Endothelial cell of umbilical vein (primary cell): ENCODE measurements at regions not wholly inside any gene's neighbourhood (a gene's known extent, or its start where the extent isn't known, plus 50 kb on each side); places are given as distances from the start of the nearest gene placed in this dataset.

ENCODE experiments used
- BruUV-seq: library from RNA; stranded (reverse); fragments of 400-500 nt; replicated peaks from 2 replicates; lab custom pipeline; 2021; lab: Mats Ljungman, UMichigan
- CTCF ChIA-PET: fragments of 300-600, 350-600 bp; sonication (Branson Sonifier 250); formaldehyde crosslinking; loops from one replicate; lab custom pipeline; 2021; ENCODE audit warnings: antibody characterized with exemption, inconsistent platforms; lab: Charles Lee
- POLR2A ChIA-PET: fragments of 300-600, 350-600 bp; sonication (Branson Sonifier 250); formaldehyde crosslinking; loops from one replicate; lab custom pipeline; 2021; ENCODE audit warnings: antibody characterized with exemption, inconsistent platforms; lab: Charles Lee
- DNase-seq: peaks from one replicate; pipeline ENCODE4 v3.0.0-alpha.2; 2011; ENCODE audit warnings: low read depth, low spot score
- FAIRE-seq: peaks from 2 replicates; lab custom pipeline; 2011; peaks lifted over from hg19 to GRCh38; lab: Jason Lieb, UNC
- H2AFZ ChIP-seq: 2 replicates; pipeline ENCODE4 v1.6.0; 2012; ENCODE audit warnings: low read depth, low read length, control low read depth, inconsistent platforms
- H3K27ac ChIP-seq: 2 replicates; pipeline ENCODE4 v1.5.1; 2011; ENCODE audit warnings: low read depth, mild to moderate bottlenecking, control low read depth, low read length, moderate library complexity; ENCODE audit not compliant: insufficient read depth
- H3K27me3 ChIP-seq, 2 experiments: 2 replicates each; pipeline versions ENCODE4 v1.6.0 to v1.6.1; 2011; ENCODE audit warnings: low read length in 2 of 2, mixed read lengths in 1 of 2; ENCODE audit not compliant: control insufficient read depth in 2 of 2, insufficient read depth in 2 of 2
- H3K36me3 ChIP-seq, 2 experiments: 2 replicates in 1 of 2; 3 replicates in 1 of 2; pipeline ENCODE4 v1.5.1; 2011; ENCODE audit warnings: low read length in 2 of 2, mild to moderate bottlenecking in 1 of 2, moderate library complexity in 1 of 2; ENCODE audit not compliant: control insufficient read depth in 2 of 2, insufficient read depth in 2 of 2; ENCODE audit errors: extremely low read depth in 1 of 2
- H3K4me1 ChIP-seq: 3 replicates; pipeline ENCODE4 v1.5.1; 2011; ENCODE audit warnings: mild to moderate bottlenecking, low read length; ENCODE audit not compliant: control insufficient read depth, insufficient read depth; ENCODE audit errors: extremely low read depth
- H3K4me2 ChIP-seq: 2 replicates; pipeline ENCODE4 v1.6.1; 2011; ENCODE audit warnings: low read length, control low read depth, mixed read lengths; ENCODE audit not compliant: insufficient read depth
- H3K4me3 ChIP-seq, 3 experiments: fragments of 200-600 bp in 1 of 3; sonication (generic), shearing (Covaris generic) in 1 of 3; replicated peaks in 1 of 3; 2 replicates each; pipeline ENCODE4 v1.5.1; 2011 to 2016; ENCODE audit warnings: control low read depth in 3 of 3, low read length in 3 of 3, mild to moderate bottlenecking in 2 of 3, inconsistent platforms in 1 of 3, low read depth in 1 of 3, moderate library complexity in 1 of 3; ENCODE audit not compliant: insufficient read depth in 1 of 3
- H3K79me2 ChIP-seq: 2 replicates; pipeline ENCODE4 v1.6.0; 2012; ENCODE audit warnings: low read length, inconsistent platforms; ENCODE audit not compliant: control insufficient read depth, insufficient read depth
- H3K9ac ChIP-seq: replicated peaks from 2 replicates; pipeline ENCODE3; 2011; ENCODE audit warnings: low read length, control low read depth; ENCODE audit not compliant: insufficient read depth; ENCODE audit errors: extremely low read depth
- H3K9me1 ChIP-seq: replicated peaks from 3 replicates; pipeline ENCODE4 v1.6.0; 2011; ENCODE audit warnings: mild to moderate bottlenecking, low read length; ENCODE audit not compliant: control insufficient read depth, insufficient read depth; ENCODE audit errors: extremely low read depth
- H3K9me3 ChIP-seq: replicated peaks from 2 replicates; pipeline ENCODE4 v1.5.1; 2012; ENCODE audit warnings: low read length, inconsistent platforms; ENCODE audit not compliant: control insufficient read depth, insufficient read depth
- H4K20me1 ChIP-seq: replicated peaks from 2 replicates; pipeline ENCODE3; 2011; ENCODE audit warnings: mild to moderate bottlenecking, low read length; ENCODE audit not compliant: control insufficient read depth, insufficient read depth; ENCODE audit errors: extremely low read depth
- CTCF ChIP-seq, 2 donors: IDR thresholded peaks; 1 replicate in 1 of 2; 2 replicates in 1 of 2; pipeline ENCODE4 v1.5.1; 2011; ENCODE audit warnings: low read length in 2 of 2, mild to moderate bottlenecking in 2 of 2, moderate library complexity in 2 of 2, control low read depth in 1 of 2, inconsistent platforms in 1 of 2, low read depth in 1 of 2; ENCODE audit not compliant: insufficient read depth in 1 of 2; ENCODE audit errors: extremely low read depth in 1 of 2
- EZH2 ChIP-seq: IDR thresholded peaks from 2 replicates; pipeline ENCODE4 v1.6.1; 2012; ENCODE audit warnings: borderline replicate concordance, low read depth, mild to moderate bottlenecking, moderate library complexity, low read length, inconsistent platforms; ENCODE audit not compliant: severe bottlenecking
- FOS ChIP-seq: IDR thresholded peaks from 2 replicates; pipeline ENCODE4 v1.6.1; 2011; ENCODE audit warnings: mild to moderate bottlenecking, low read length, moderate library complexity, borderline replicate concordance; ENCODE audit not compliant: insufficient read depth
- GATA2 ChIP-seq: IDR thresholded peaks from 2 replicates; pipeline ENCODE4 v1.7.0; 2011; ENCODE audit warnings: low read depth, mild to moderate bottlenecking, moderate library complexity, mixed read lengths, low read length; ENCODE audit not compliant: insufficient read length, insufficient read depth
- JUN ChIP-seq: IDR thresholded peaks from 2 replicates; pipeline ENCODE4 v1.6.1; 2011; ENCODE audit warnings: borderline replicate concordance, low read depth; ENCODE audit not compliant: insufficient read length, insufficient read depth
- MAX ChIP-seq: IDR thresholded peaks from 2 replicates; pipeline ENCODE4 v1.6.1; 2011; ENCODE audit not compliant: insufficient read depth, insufficient read length
- MYC ChIP-seq: IDR thresholded peaks from one replicate; pipeline ENCODE4 v1.6.1; 2011; ENCODE audit warnings: mild to moderate bottlenecking, low read depth, low read length
- POLR2A ChIP-seq: IDR thresholded peaks from 2 replicates; pipeline ENCODE4 v1.6.1; 2012; ENCODE audit warnings: low read depth, mild to moderate bottlenecking, control low read depth, low read length
- POLR2AphosphoS5 ChIP-seq: IDR thresholded peaks from 2 replicates; pipeline ENCODE4 v1.6.1; 2012; ENCODE audit warnings: low read depth, mild to moderate bottlenecking, control low read depth, low read length, moderate library complexity; ENCODE audit not compliant: insufficient read depth
- dilution Hi-C: fragments of 300-500 bp; cut with MboI; formaldehyde crosslinking; loops from one replicate; pipeline ENCODE4 v1.15.0; 2019; ENCODE audit warnings: low sequenced_read_pairs; ENCODE audit not compliant: extremely low pct_ligation_motif_present
- intact Hi-C: fragments of 100-400 bp; cut with micrococcal nuclease; formaldehyde crosslinking; loops from one replicate; pipeline ENCODE4 v1.10.0; 2022

GRCh38 chr6:81636930-81637568 is 115.4 kb downstream of the TENT5A start:
- no TSS peak for BruUV-seq
- no peak for FAIRE-seq
- Histone ChIP-seq H3K79me2 (no peaks in the 10 kb centered on the region), H4K20me1 (no peaks in the 10 kb centered on the region), H3K9me1 (no peaks in the 10 kb centered on the region), H3K27ac (no peak overlapping the region), H3K4me1 (no peaks in the 10 kb centered on the region), H3K27me3 (no peaks in the 10 kb centered on the region), H3K4me3 (no peak overlapping the region), H3K36me3 (no peaks in the 10 kb centered on the region), H3K9ac (no peak overlapping the region), H3K4me2 (no peak overlapping the region), H2AFZ (no peak overlapping the region), H3K9me3 (no peaks in the 10 kb centered on the region)
- intact Hi-C loops (no loop called here), dilution Hi-C loops (no loop called here)
- ChIA-PET POLR2A (no interaction called here), CTCF (no interaction called here)
- DNase-seq = no peak
- TF ChIP-seq POLR2A = no peak
- no peak for TF ChIP-seq JUN
- no peak for TF ChIP-seq POLR2AphosphoS5
- TF ChIP-seq GATA2 = no peak
- no peak for TF ChIP-seq EZH2
- TF ChIP-seq MAX = no peak
- no peak for TF ChIP-seq FOS
- TF ChIP-seq MYC = no peak
- no peak for TF ChIP-seq CTCF (IDR thresholded peaks at IDR 0.05; ENCODE audit: extremely low read depth in 1 of 2, insufficient read depth in 1 of 2, low read depth in 1 of 2, low read length in 2 of 2)
